Activated naive CD8-positive, alpha-beta T cell (primary cell): ENCODE measurements at regions not wholly inside any gene's neighbourhood (a gene's known extent, or its start where the extent isn't known, plus 50 kb on each side); places are given as distances from the start of the nearest gene placed in this dataset.

Experiments
- H3K27ac Mint-ChIP-seq: one replicate; pipeline ENCODE4 v1.8.0; 2021; ENCODE audit warnings: mixed read lengths
- H3K27me3 Mint-ChIP-seq: one replicate; pipeline ENCODE4 v1.8.0; 2021; ENCODE audit warnings: mixed read lengths
- H3K36me3 Mint-ChIP-seq: one replicate; pipeline ENCODE4 v1.8.0; 2021; ENCODE audit warnings: mixed read lengths
- H3K4me1 Mint-ChIP-seq: one replicate; pipeline ENCODE4 v1.8.0; 2021; ENCODE audit warnings: low read depth, mixed read lengths
- H3K4me3 Mint-ChIP-seq: one replicate; pipeline ENCODE4 v1.8.0; 2021; ENCODE audit warnings: mild to moderate bottlenecking, mixed read lengths
- H3K9me3 Mint-ChIP-seq: one replicate; pipeline ENCODE4 v1.8.0; 2021; ENCODE audit warnings: low read depth, mixed read lengths

- Mint-ChIP-seq H3K4me1 (peaks cover 23% of the 10 kb centered on the region), H3K27ac (no peak overlapping the region), H3K36me3 (no peaks in the 10 kb centered on the region), H3K4me3 (no peak overlapping the region), H3K27me3 (no peaks in the 10 kb centered on the region), H3K9me3 (no peaks in the 10 kb centered on the region)
Observed at GRCh38 chr6:134368670-134369069, 50.8 kb upstream of the SGK1 start.
